ENCODE measurements at regions not wholly inside any gene's neighbourhood (a gene's known extent, or its start where the extent isn't known, plus 50 kb on each side); places are given as distances from the start of the nearest gene placed in this dataset.

DNA sequence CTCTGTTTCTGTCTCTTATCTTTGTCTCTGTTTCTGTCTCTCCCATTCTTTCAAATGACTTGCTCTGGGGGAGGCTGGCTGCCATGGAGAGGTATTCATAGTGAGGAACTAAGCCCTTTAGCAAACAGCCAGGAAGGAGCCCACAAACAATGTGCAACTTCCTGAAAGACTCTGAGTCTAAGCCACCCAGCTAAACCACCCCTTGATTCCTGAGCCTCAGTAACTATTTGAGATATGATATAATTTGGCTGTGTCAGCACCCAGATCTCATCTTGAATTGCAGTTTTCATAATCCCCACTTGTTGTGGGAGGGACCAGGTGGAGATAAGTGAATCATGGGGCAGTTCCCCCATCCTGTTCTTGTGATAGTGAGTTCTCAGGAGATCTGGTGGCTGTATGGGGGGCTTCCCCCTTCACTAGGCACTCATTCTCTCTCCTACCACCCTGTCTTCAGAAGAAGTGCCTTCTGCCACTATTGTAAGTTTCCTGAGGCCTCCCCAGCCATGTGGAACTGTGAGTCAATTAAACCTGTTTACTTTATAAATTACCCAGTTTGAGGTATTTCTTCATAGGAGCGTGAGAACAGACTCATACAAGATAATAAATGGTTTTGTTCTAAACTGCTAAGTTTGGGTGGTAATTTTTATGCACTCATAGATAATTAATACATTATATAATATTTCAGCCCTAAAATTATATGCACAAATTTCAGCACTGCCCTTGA, 121.2 kb upstream of the FOXP2 start:
- Mint-ChIP-seq H3K27ac (no peak overlapping the region), H3K4me3 (no peak overlapping the region), H3K27me3 (ENCODE audit: low read depth in 3 of 3) (no peaks in the 10 kb centered on the region), H3K36me3 (no peaks in the 10 kb centered on the region), H3K4me1 (peaks cover 7% of the 10 kb centered on the region), H3K9me3 (no peaks in the 10 kb centered on the region)
- no peak overlapping the region for H3K4me2 ChIP-seq (replicated peaks; ENCODE audit: extremely low read depth, low read length, poor library complexity, severe bottlenecking)
- H2AFZ ChIP-seq (ENCODE audit: insufficient read depth, low read depth, low read length, poor library complexity, severe bottlenecking): no peak overlapping the region
- H3K36me3 ChIP-seq (replicated peaks in 1 of 2; ENCODE audit: control insufficient read depth in 1 of 2, insufficient read depth in 2 of 2, low read length in 2 of 2): no peaks in the 10 kb centered on the region
- TF ChIP-seq, protein P1, sequence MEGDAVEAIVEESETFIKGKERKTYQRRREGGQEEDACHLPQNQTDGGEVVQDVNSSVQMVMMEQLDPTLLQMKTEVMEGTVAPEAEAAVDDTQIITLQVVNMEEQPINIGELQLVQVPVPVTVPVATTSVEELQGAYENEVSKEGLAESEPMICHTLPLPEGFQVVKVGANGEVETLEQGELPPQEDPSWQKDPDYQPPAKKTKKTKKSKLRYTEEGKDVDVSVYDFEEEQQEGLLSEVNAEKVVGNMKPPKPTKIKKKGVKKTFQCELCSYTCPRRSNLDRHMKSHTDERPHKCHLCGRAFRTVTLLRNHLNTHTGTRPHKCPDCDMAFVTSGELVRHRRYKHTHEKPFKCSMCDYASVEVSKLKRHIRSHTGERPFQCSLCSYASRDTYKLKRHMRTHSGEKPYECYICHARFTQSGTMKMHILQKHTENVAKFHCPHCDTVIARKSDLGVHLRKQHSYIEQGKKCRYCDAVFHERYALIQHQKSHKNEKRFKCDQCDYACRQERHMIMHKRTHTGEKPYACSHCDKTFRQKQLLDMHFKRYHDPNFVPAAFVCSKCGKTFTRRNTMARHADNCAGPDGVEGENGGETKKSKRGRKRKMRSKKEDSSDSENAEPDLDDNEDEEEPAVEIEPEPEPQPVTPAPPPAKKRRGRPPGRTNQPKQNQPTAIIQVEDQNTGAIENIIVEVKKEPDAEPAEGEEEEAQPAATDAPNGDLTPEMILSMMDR (IDR thresholded peaks at IDR 0.05): no peak
- H3K4me3 ChIP-seq (replicated peaks in 1 of 3; ENCODE audit: low read depth in 2 of 3, low read length in 3 of 3): no peak overlapping the region
- no peaks in the 10 kb centered on the region for H3K79me2 ChIP-seq (ENCODE audit: insufficient read depth, low read length)
- peaks cover 0 to 2% of the 10 kb centered on the region in 2 donors for H3K9me3 ChIP-seq (replicated peaks in 1 of 2; ENCODE audit: control insufficient read depth in 1 of 2, insufficient read depth in 1 of 2, low read length in 2 of 2)
- DNase-seq: no peak
- WGBS (ENCODE audit: insufficient coverage): no CpG with 5 or more reads among the region's 1 CpG
- H3K9ac ChIP-seq (ENCODE audit: insufficient read depth, low read length, poor library complexity, severe bottlenecking): no peak overlapping the region
- no peak overlapping the region for H3K27ac ChIP-seq (ENCODE audit: low read depth in 1 of 2, low read length in 2 of 2)
- H3K27me3 ChIP-seq (ENCODE audit: control insufficient read depth in 2 of 2, insufficient read depth in 2 of 2, low read length in 2 of 2): no peaks in the 10 kb centered on the region
- no peaks in the 10 kb centered on the region for H4K20me1 ChIP-seq (ENCODE audit: insufficient read depth, low read length)
- intact Hi-C loops (cut with micrococcal nuclease): no loop called here
- peaks cover 0 to 5% of the 10 kb centered on the region in 2 donors for H3K4me1 ChIP-seq (ENCODE audit: control insufficient read depth in 1 of 2, insufficient read depth in 2 of 2, low read length in 2 of 2)

DNA sequence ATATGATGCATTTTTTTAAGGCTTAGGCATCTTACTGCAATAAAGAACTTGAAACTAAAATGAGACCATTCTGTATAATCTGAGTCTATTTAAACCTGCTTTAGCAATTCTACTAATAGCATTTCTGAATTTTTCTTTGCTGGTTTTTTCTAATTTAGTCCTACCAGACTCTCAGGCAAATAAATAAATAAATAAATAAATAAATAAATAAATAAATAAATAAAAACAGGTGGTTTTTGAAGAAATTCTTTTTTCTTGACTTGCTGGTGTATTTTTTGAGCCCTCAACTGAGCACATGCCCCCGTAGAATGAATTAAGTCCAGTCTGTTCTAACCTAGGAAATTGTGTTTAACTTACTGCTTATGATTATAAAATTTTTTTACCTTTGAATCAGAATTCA, 134.7 kb upstream of the FOXP2 start:
- Histone ChIP-seq H2AFZ (ENCODE audit: insufficient read depth, low read depth, low read length, poor library complexity, severe bottlenecking) (no peak overlapping the region), H3K4me2 (replicated peaks; ENCODE audit: extremely low read depth, low read length, poor library complexity, severe bottlenecking) (no peak overlapping the region), H3K9ac (ENCODE audit: insufficient read depth, low read length, poor library complexity, severe bottlenecking) (no peak overlapping the region), H4K20me1 (ENCODE audit: insufficient read depth, low read length) (no peaks in the 10 kb centered on the region), H3K27ac (ENCODE audit: low read depth in 1 of 2, low read length in 2 of 2) (no peak overlapping the region), H3K36me3 (replicated peaks in 1 of 2; ENCODE audit: control insufficient read depth in 1 of 2, insufficient read depth in 2 of 2, low read length in 2 of 2) (no peaks in the 10 kb centered on the region), H3K4me1 (ENCODE audit: control insufficient read depth in 1 of 2, insufficient read depth in 2 of 2, low read length in 2 of 2) (no peaks in the 10 kb centered on the region), H3K27me3 (ENCODE audit: control insufficient read depth in 2 of 2, insufficient read depth in 2 of 2, low read length in 2 of 2) (no peaks in the 10 kb centered on the region), H3K4me3 (replicated peaks in 1 of 3; ENCODE audit: low read depth in 2 of 3, low read length in 3 of 3) (no peak overlapping the region), H3K79me2 (ENCODE audit: insufficient read depth, low read length) (no peaks in the 10 kb centered on the region), H3K9me3 (replicated peaks in 1 of 2; ENCODE audit: control insufficient read depth in 1 of 2, insufficient read depth in 1 of 2, low read length in 2 of 2) (no peaks in the 10 kb centered on the region)
- no peaks in the 10 kb centered on the region for H3K4me1 Mint-ChIP-seq
- peaks cover 0 to 1% (median 0%) of the 10 kb centered on the region in 3 donors for H3K27me3 Mint-ChIP-seq (ENCODE audit: low read depth in 3 of 3)
- TF ChIP-seq, protein P1 (IDR thresholded peaks at IDR 0.05): no peak
- no peak overlapping the region for H3K27ac Mint-ChIP-seq
- peaks cover 0 to 4% (median 2%) of the 10 kb centered on the region in 7 donors for H3K9me3 Mint-ChIP-seq
- no CpG with 5 or more reads among the region's 1 CpG for WGBS (ENCODE audit: insufficient coverage)
- H3K36me3 Mint-ChIP-seq: no peaks in the 10 kb centered on the region
- DNase-seq: no peak
- no peak overlapping the region for H3K4me3 Mint-ChIP-seq
- intact Hi-C loops (cut with micrococcal nuclease): no loop called here
